CD14-positive monocyte (primary cell): ENCODE measurements at regions not wholly inside any gene's neighbourhood (a gene's known extent, or its start where the extent isn't known, plus 50 kb on each side); places are given as distances from the start of the nearest gene placed in this dataset.

Experiments
- DNase-seq, 3 donors: peaks; one replicate each; pipeline ENCODE4 v3.0.0-alpha.2; 2011 to 2022
- H2AFZ ChIP-seq: 2 replicates; pipeline ENCODE4 v1.6.0; 2012; ENCODE audit warnings: mild to moderate bottlenecking, low read depth, low read length, inconsistent platforms; ENCODE audit not compliant: insufficient read depth, poor library complexity, severe bottlenecking
- H3K27ac ChIP-seq, 2 donors: 1 replicate in 1 of 2; 2 replicates in 1 of 2; pipeline ENCODE4 v1.5.1; 2012 to 2013; ENCODE audit warnings: low read length in 2 of 2, control low read depth in 1 of 2, inconsistent platforms in 1 of 2, low read depth in 1 of 2, mild to moderate bottlenecking in 1 of 2
- H3K27me3 ChIP-seq, 2 donors: one replicate each; pipeline versions ENCODE4 v1.6.0 to v1.6.1; 2011 to 2013; ENCODE audit warnings: low read length in 2 of 2; ENCODE audit not compliant: control insufficient read depth in 2 of 2, insufficient read depth in 2 of 2
- H3K36me3 ChIP-seq, 2 donors: replicated peaks in 1 of 2; 1 replicate in 1 of 2; 2 replicates in 1 of 2; pipeline versions ENCODE4 v1.5.1 to v1.6.1; 2012 to 2013; ENCODE audit warnings: low read length in 2 of 2, control low read depth in 1 of 2, inconsistent platforms in 1 of 2, mild to moderate bottlenecking in 1 of 2; ENCODE audit not compliant: insufficient read depth in 2 of 2, control insufficient read depth in 1 of 2
- H3K4me1 ChIP-seq, 2 donors: 1 replicate in 1 of 2; 2 replicates in 1 of 2; pipeline versions ENCODE4 v1.5.1 to v1.6.1; 2012 to 2013; ENCODE audit warnings: low read length in 2 of 2, control low read depth in 1 of 2, inconsistent platforms in 1 of 2, mild to moderate bottlenecking in 1 of 2, moderate library complexity in 1 of 2; ENCODE audit not compliant: insufficient read depth in 2 of 2, control insufficient read depth in 1 of 2
- H3K4me2 ChIP-seq: replicated peaks from 2 replicates; pipeline ENCODE3; 2012; ENCODE audit warnings: low read length, moderate library complexity, mild to moderate bottlenecking; ENCODE audit not compliant: poor library complexity, severe bottlenecking; ENCODE audit errors: extremely low read depth
- H3K4me3 ChIP-seq, 3 experiments: fragments of 200-600 bp in 1 of 3; sonication (generic) in 1 of 3; replicated peaks in 1 of 3; 1 replicate in 2 of 3; 2 replicates in 1 of 3; pipeline ENCODE4 v1.5.1; 2011 to 2013; ENCODE audit warnings: low read length in 3 of 3, mild to moderate bottlenecking in 3 of 3, control low read depth in 2 of 3, low read depth in 2 of 3, inconsistent platforms in 1 of 3, moderate library complexity in 1 of 3
- H3K79me2 ChIP-seq: 2 replicates; pipeline ENCODE4 v1.6.0; 2012; ENCODE audit warnings: mild to moderate bottlenecking, control low read depth, inconsistent platforms, low read length, moderate library complexity; ENCODE audit not compliant: insufficient read depth
- H3K9ac ChIP-seq: 2 replicates; pipeline ENCODE4 v1.6.0; 2017; ENCODE audit warnings: low read length, mild to moderate bottlenecking; ENCODE audit not compliant: insufficient read depth, poor library complexity, severe bottlenecking
- H3K9me3 ChIP-seq, 2 donors: replicated peaks in 1 of 2; 1 replicate in 1 of 2; 2 replicates in 1 of 2; pipeline versions ENCODE4 v1.5.1 to v1.6.1; 2012 to 2013; ENCODE audit warnings: low read length in 2 of 2, control low read depth in 1 of 2; ENCODE audit not compliant: control insufficient read depth in 1 of 2, insufficient read depth in 1 of 2
- H4K20me1 ChIP-seq: 2 replicates; pipeline ENCODE4 v1.6.0; 2012; ENCODE audit warnings: mild to moderate bottlenecking, low read length, control low read depth, moderate library complexity; ENCODE audit not compliant: insufficient read depth
- H3K27ac Mint-ChIP-seq, 7 donors: one replicate each; pipeline ENCODE4 v1.8.0; 2020; ENCODE audit warnings: mild to moderate bottlenecking in 7 of 7, mixed read lengths in 7 of 7, moderate library complexity in 6 of 7, inconsistent platforms in 2 of 7
- H3K27me3 Mint-ChIP-seq, 3 donors: one replicate each; pipeline ENCODE4 v1.8.0; 2021 to 2022; ENCODE audit warnings: low read depth in 3 of 3, mild to moderate bottlenecking in 3 of 3, mixed read lengths in 3 of 3, moderate library complexity in 3 of 3, inconsistent platforms in 1 of 3
- H3K36me3 Mint-ChIP-seq, 2 donors: one replicate each; pipeline ENCODE4 v1.8.0; 2020; ENCODE audit warnings: mixed read lengths in 2 of 2, inconsistent platforms in 1 of 2, mild to moderate bottlenecking in 1 of 2
- H3K4me1 Mint-ChIP-seq: one replicate; pipeline ENCODE4 v1.8.0; 2020; ENCODE audit warnings: mild to moderate bottlenecking, mixed read lengths
- H3K4me3 Mint-ChIP-seq, 2 donors: one replicate each; pipeline ENCODE4 v1.8.0; 2020; ENCODE audit warnings: mild to moderate bottlenecking in 2 of 2, mixed read lengths in 2 of 2, moderate library complexity in 1 of 2
- H3K9me3 Mint-ChIP-seq, 7 donors: one replicate each; pipeline ENCODE4 v1.8.0; 2020 to 2022; ENCODE audit warnings: mixed read lengths in 7 of 7, mild to moderate bottlenecking in 6 of 7, moderate library complexity in 6 of 7, inconsistent platforms in 2 of 7
- CTCF ChIP-seq: fragments of 200-600 bp; IDR thresholded peaks from one replicate; pipeline ENCODE4 v1.8.0; 2022; ENCODE audit warnings: antibody characterized with exemption, mild to moderate bottlenecking
- WGBS: methylation state at CpG from one replicate; pipeline ENCODE4 v1.1.5; 2013; ENCODE audit warnings: missing lambda C conversion rate; ENCODE audit not compliant: insufficient coverage; 5-methylcytosine and 5-hydroxymethylcytosine counted together
- intact Hi-C, 2 donors: fragments of 100-400 bp; cut with micrococcal nuclease; formaldehyde crosslinking; loops; one replicate each; pipeline versions ENCODE4 v1.15.0 to v1.15.1; 2023

- Histone ChIP-seq H3K36me3 (no peaks in the 10 kb centered on the region), H3K4me1 (peaks cover 22 to 23% of the 10 kb centered on the region in 2 donors), H3K9me3 (peaks cover 7 to 10% of the 10 kb centered on the region in 2 donors), H3K4me3 (no peak overlapping the region), H4K20me1 (no peaks in the 10 kb centered on the region), H3K27me3 (peaks cover 0 to 5% of the 10 kb centered on the region in 2 donors), H3K9ac (no peak overlapping the region), H3K79me2 (no peaks in the 10 kb centered on the region), H2AFZ (no peak overlapping the region), H3K4me2 (no peak overlapping the region), H3K27ac (no peak overlapping the region)
- no peak overlapping the region for H3K4me3 Mint-ChIP-seq
- peaks cover 31% of the 10 kb centered on the region for H3K4me1 Mint-ChIP-seq
- H3K27me3 Mint-ChIP-seq, result peaks cover 2 to 11% (median 5%) of the 10 kb centered on the region in 3 donors
- 100% methylated on average over 2 of the region's 4 CpGs for WGBS
- DNase-seq, result no peak
- intact Hi-C loops, result loop anchor here in 1 of 2 donors (10.0 kb wide), 1 partner anchor 59 kb away; no protein-coding TSS in a partner anchor
- no peak overlapping the region for H3K27ac Mint-ChIP-seq
- H3K9me3 Mint-ChIP-seq, result peaks cover 8 to 19% (median 14%) of the 10 kb centered on the region in 7 donors
- peaks cover 2 to 4% of the 10 kb centered on the region in 2 donors for H3K36me3 Mint-ChIP-seq
- no peak for TF ChIP-seq CTCF
Measured at GRCh38 chr15:93176065-93176464, 87.1 kb upstream of the RGMA start.

GRCh38 chr15:93174836-93175235, 85.8 kb upstream of the RGMA start:
- WGBS, result 83% methylated on average over 1 of the region's 2 CpGs
- intact Hi-C loops, result loop anchor here in 1 of 2 donors (10.0 kb wide), 1 partner anchor 60 kb away; no protein-coding TSS in a partner anchor
- H3K36me3 Mint-ChIP-seq, result peaks cover 2 to 4% of the 10 kb centered on the region in 2 donors
- Histone ChIP-seq H3K4me2 (no peak overlapping the region), H3K4me1 (peaks cover 19 to 21% of the 10 kb centered on the region in 2 donors), H3K9me3 (peaks cover 7 to 10% of the 10 kb centered on the region in 2 donors), H3K27me3 (peaks cover 0 to 5% of the 10 kb centered on the region in 2 donors), H3K36me3 (no peaks in the 10 kb centered on the region), H3K4me3 (no peak overlapping the region), H3K27ac (no peak overlapping the region), H3K79me2 (no peaks in the 10 kb centered on the region), H4K20me1 (no peaks in the 10 kb centered on the region), H3K9ac (no peak overlapping the region), H2AFZ (no peak overlapping the region)
- no peak for DNase-seq
- peaks cover 24% of the 10 kb centered on the region for H3K4me1 Mint-ChIP-seq
- no peak overlapping the region for H3K4me3 Mint-ChIP-seq
- H3K27ac Mint-ChIP-seq, result no peak overlapping the region
- no peak for TF ChIP-seq CTCF
- H3K9me3 Mint-ChIP-seq, result peaks cover 8 to 19% (median 14%) of the 10 kb centered on the region in 7 donors
- H3K27me3 Mint-ChIP-seq, result peaks cover 2 to 18% (median 3%) of the 10 kb centered on the region in 3 donors
